A549 (cell line): ENCODE measurements at regions not wholly inside any gene's neighbourhood (a gene's known extent, or its start where the extent isn't known, plus 50 kb on each side); places are given as distances from the start of the nearest gene placed in this dataset.

Experiments
- CEBPB ChIP-seq, 2 experiments: fragments of >200 bp in 1 of 2; sonication (Bioruptor Twin) in 1 of 2; formaldehyde crosslinking in 1 of 2; IDR thresholded peaks; 2 replicates each; pipeline ENCODE4 v1.6.1; 2012 to 2016
- CHD2 ChIP-seq: fragments of 150-350 bp; IDR thresholded peaks from 2 replicates; pipeline ENCODE4 v1.6.1; 2014; ENCODE audit warnings: low read length; ENCODE audit not compliant: partially characterized antibody
- TF ChIP-seq, protein P1 (sequence below): fragments of >200 bp; sonication (Bioruptor Twin); formaldehyde crosslinking; IDR thresholded peaks from 3 replicates; pipeline ENCODE4 v1.5.1; 2016

- TF ChIP-seq CEBPB (IDR thresholded peaks at IDR 0.05) (no peak), CHD2 (no peak)
- TF ChIP-seq, protein P1, sequence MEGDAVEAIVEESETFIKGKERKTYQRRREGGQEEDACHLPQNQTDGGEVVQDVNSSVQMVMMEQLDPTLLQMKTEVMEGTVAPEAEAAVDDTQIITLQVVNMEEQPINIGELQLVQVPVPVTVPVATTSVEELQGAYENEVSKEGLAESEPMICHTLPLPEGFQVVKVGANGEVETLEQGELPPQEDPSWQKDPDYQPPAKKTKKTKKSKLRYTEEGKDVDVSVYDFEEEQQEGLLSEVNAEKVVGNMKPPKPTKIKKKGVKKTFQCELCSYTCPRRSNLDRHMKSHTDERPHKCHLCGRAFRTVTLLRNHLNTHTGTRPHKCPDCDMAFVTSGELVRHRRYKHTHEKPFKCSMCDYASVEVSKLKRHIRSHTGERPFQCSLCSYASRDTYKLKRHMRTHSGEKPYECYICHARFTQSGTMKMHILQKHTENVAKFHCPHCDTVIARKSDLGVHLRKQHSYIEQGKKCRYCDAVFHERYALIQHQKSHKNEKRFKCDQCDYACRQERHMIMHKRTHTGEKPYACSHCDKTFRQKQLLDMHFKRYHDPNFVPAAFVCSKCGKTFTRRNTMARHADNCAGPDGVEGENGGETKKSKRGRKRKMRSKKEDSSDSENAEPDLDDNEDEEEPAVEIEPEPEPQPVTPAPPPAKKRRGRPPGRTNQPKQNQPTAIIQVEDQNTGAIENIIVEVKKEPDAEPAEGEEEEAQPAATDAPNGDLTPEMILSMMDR: no peak
These were observed 89.1 kb upstream of the KCNK2 start for GRCh38 chr1:214993419-214993818.
